NB4 (cell line): ENCODE measurements at regions not wholly inside any gene's neighbourhood (a gene's known extent, or its start where the extent isn't known, plus 50 kb on each side); places are given as distances from the start of the nearest gene placed in this dataset.

Experiments used
- MYC ChIP-seq: IDR thresholded peaks from 2 replicates; pipeline ENCODE4 v1.6.1; 2011; ENCODE audit warnings: low read depth, low read length
- POLR2A ChIP-seq: IDR thresholded peaks from 2 replicates; pipeline ENCODE4 v1.6.1; 2011; ENCODE audit warnings: mild to moderate bottlenecking; ENCODE audit not compliant: insufficient read length; ENCODE audit errors: extremely low read depth
- TF ChIP-seq, protein P1 (sequence below): IDR thresholded peaks from one replicate; pipeline ENCODE4 v1.5.1; 2012; ENCODE audit warnings: low read depth, low read length
- TF ChIP-seq, protein P2 (sequence below): IDR thresholded peaks from 2 replicates; pipeline ENCODE4 v1.6.1; 2011; ENCODE audit warnings: low read depth, low read length

- TF ChIP-seq, protein P1, sequence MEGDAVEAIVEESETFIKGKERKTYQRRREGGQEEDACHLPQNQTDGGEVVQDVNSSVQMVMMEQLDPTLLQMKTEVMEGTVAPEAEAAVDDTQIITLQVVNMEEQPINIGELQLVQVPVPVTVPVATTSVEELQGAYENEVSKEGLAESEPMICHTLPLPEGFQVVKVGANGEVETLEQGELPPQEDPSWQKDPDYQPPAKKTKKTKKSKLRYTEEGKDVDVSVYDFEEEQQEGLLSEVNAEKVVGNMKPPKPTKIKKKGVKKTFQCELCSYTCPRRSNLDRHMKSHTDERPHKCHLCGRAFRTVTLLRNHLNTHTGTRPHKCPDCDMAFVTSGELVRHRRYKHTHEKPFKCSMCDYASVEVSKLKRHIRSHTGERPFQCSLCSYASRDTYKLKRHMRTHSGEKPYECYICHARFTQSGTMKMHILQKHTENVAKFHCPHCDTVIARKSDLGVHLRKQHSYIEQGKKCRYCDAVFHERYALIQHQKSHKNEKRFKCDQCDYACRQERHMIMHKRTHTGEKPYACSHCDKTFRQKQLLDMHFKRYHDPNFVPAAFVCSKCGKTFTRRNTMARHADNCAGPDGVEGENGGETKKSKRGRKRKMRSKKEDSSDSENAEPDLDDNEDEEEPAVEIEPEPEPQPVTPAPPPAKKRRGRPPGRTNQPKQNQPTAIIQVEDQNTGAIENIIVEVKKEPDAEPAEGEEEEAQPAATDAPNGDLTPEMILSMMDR = no peak
- TF ChIP-seq POLR2A = no peak
- TF ChIP-seq, protein P2, sequence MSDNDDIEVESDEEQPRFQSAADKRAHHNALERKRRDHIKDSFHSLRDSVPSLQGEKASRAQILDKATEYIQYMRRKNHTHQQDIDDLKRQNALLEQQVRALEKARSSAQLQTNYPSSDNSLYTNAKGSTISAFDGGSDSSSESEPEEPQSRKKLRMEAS = no peak
- no peak for TF ChIP-seq MYC
Measured at GRCh38 chr9:87016681-87017080, 69.4 kb upstream of the GAS1 start.
